ENCODE measurements at regions not wholly inside any gene's neighbourhood (a gene's known extent, or its start where the extent isn't known, plus 50 kb on each side); places are given as distances from the start of the nearest gene placed in this dataset.

DNA sequence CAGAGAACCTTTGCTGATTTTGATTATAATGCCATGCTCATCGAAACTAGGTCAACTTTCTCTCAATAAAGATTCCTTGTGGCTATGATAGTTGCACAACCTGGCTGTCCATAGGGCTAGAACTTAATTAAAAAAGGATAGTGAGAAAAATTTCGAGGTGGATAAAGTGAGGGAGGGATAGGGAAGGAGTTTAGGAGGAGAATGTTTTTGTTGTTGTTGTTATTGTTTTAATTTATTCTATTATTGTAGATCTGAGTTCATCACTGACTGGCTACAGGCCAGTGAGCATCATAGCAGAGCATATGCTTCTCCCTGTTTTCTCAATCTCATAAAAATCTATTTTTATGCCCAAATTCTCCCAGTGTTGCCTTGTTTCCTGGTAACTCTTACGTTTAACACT, 688.7 kb upstream of the GRM3 start:
- TF ChIP-seq, protein P1, sequence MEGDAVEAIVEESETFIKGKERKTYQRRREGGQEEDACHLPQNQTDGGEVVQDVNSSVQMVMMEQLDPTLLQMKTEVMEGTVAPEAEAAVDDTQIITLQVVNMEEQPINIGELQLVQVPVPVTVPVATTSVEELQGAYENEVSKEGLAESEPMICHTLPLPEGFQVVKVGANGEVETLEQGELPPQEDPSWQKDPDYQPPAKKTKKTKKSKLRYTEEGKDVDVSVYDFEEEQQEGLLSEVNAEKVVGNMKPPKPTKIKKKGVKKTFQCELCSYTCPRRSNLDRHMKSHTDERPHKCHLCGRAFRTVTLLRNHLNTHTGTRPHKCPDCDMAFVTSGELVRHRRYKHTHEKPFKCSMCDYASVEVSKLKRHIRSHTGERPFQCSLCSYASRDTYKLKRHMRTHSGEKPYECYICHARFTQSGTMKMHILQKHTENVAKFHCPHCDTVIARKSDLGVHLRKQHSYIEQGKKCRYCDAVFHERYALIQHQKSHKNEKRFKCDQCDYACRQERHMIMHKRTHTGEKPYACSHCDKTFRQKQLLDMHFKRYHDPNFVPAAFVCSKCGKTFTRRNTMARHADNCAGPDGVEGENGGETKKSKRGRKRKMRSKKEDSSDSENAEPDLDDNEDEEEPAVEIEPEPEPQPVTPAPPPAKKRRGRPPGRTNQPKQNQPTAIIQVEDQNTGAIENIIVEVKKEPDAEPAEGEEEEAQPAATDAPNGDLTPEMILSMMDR (IDR thresholded peaks at IDR 0.05; ENCODE audit: insufficient read depth, low read length, poor library complexity, severe bottlenecking), result no peak
- no peak for TF ChIP-seq EZH2phosphoT487 (conservative IDR thresholded peaks at IDR 0.05; ENCODE audit: low read length)

Measured in SU-DHL-6 (cell line).